ENCODE measurements at regions not wholly inside any gene's neighbourhood (a gene's known extent, or its start where the extent isn't known, plus 50 kb on each side); places are given as distances from the start of the nearest gene placed in this dataset.

- TF ChIP-seq CTCF (IDR thresholded peaks at IDR 0.05; ENCODE audit: insufficient read depth, low read length, poor library complexity, severe bottlenecking) (no peak), EZH2phosphoT487 (conservative IDR thresholded peaks at IDR 0.05; ENCODE audit: low read length) (no peak)
Observed at GRCh38 chr7:13610372-13610771, 379.1 kb downstream of the ETV1 start.

Data from SU-DHL-6 (cell line).